HEK293 (cell line): ENCODE measurements at regions not wholly inside any gene's neighbourhood (a gene's known extent, or its start where the extent isn't known, plus 50 kb on each side); places are given as distances from the start of the nearest gene placed in this dataset.

Experiments used
- GFI1B ChIP-seq: fragments of 450-650 bp; formaldehyde crosslinking; IDR thresholded peaks from 2 replicates; pipeline ENCODE4 v1.5.1; 2016; ENCODE audit warnings: missing biosample characterization, missing genetic modification characterization
- GLIS2 ChIP-seq: fragments of 450-650 bp; formaldehyde crosslinking; IDR thresholded peaks from 2 replicates; pipeline ENCODE4 v1.5.1; 2016; ENCODE audit warnings: missing biosample characterization, missing genetic modification characterization
- MYNN ChIP-seq: fragments of 450-650 bp; formaldehyde crosslinking; IDR thresholded peaks from 2 replicates; pipeline ENCODE4 v1.5.1; 2016; ENCODE audit warnings: missing biosample characterization, missing genetic modification characterization, borderline replicate concordance
- OVOL3 ChIP-seq: fragments of 450-650 bp; formaldehyde crosslinking; IDR thresholded peaks from 2 replicates; pipeline ENCODE4 v1.5.1; 2016; ENCODE audit warnings: missing biosample characterization, missing genetic modification characterization
- YY2 ChIP-seq: fragments of 450-650 bp; formaldehyde crosslinking; IDR thresholded peaks from 2 replicates; pipeline ENCODE4 v1.5.1; 2016; ENCODE audit warnings: missing biosample characterization, missing genetic modification characterization
- ZBTB21 ChIP-seq: fragments of 450-650 bp; formaldehyde crosslinking; IDR thresholded peaks from 2 replicates; pipeline ENCODE4 v1.5.1; 2017; ENCODE audit warnings: missing biosample characterization, missing genetic modification characterization
- ZBTB8A ChIP-seq: fragments of 450-650 bp; formaldehyde crosslinking; IDR thresholded peaks from 2 replicates; pipeline ENCODE4 v1.5.1; 2016; ENCODE audit warnings: missing biosample characterization, missing genetic modification characterization
- ZEB2 ChIP-seq: fragments of 450-650 bp; formaldehyde crosslinking; IDR thresholded peaks from 2 replicates; pipeline ENCODE4 v1.5.1; 2016; ENCODE audit warnings: missing biosample characterization, missing genetic modification characterization
- ZNF10 ChIP-seq: fragments of 450-650 bp; formaldehyde crosslinking; IDR thresholded peaks from 2 replicates; pipeline ENCODE4 v1.5.1; 2017; ENCODE audit warnings: missing biosample characterization, missing genetic modification characterization
- ZNF112 ChIP-seq: fragments of 450-650 bp; formaldehyde crosslinking; IDR thresholded peaks from 2 replicates; pipeline ENCODE4 v1.5.0; 2017; ENCODE audit warnings: missing biosample characterization, missing genetic modification characterization
- ZNF121 ChIP-seq: fragments of 450-650 bp; formaldehyde crosslinking; IDR thresholded peaks from 2 replicates; pipeline ENCODE4 v1.5.1; 2016; ENCODE audit warnings: missing biosample characterization, missing genetic modification characterization
- ZNF146 ChIP-seq: fragments of 450-650 bp; formaldehyde crosslinking; IDR thresholded peaks from 2 replicates; pipeline ENCODE4 v1.5.1; 2016; ENCODE audit warnings: missing biosample characterization, missing genetic modification characterization
- ZNF157 ChIP-seq: fragments of 450-650 bp; formaldehyde crosslinking; IDR thresholded peaks from 2 replicates; pipeline ENCODE4 v1.5.1; 2016; ENCODE audit warnings: missing biosample characterization, missing genetic modification characterization
- ZNF16 ChIP-seq: fragments of 450-650 bp; formaldehyde crosslinking; IDR thresholded peaks from 2 replicates; pipeline ENCODE4 v1.5.1; 2016; ENCODE audit warnings: low read depth, missing biosample characterization, missing genetic modification characterization
- ZNF184 ChIP-seq: fragments of 450-650 bp; IDR thresholded peaks from 2 replicates; pipeline ENCODE4 v1.5.1; 2018; ENCODE audit warnings: missing biosample characterization, mild to moderate bottlenecking, missing genetic modification characterization
- ZNF2 ChIP-seq: fragments of 450-650 bp; formaldehyde crosslinking; IDR thresholded peaks from 2 replicates; pipeline ENCODE4 v1.5.1; 2016; ENCODE audit warnings: missing biosample characterization, missing genetic modification characterization
- ZNF221 ChIP-seq: fragments of 450-650 bp; formaldehyde crosslinking; IDR thresholded peaks from 2 replicates; pipeline ENCODE4 v1.5.1; 2017; ENCODE audit warnings: missing biosample characterization, missing genetic modification characterization, borderline replicate concordance
- ZNF239 ChIP-seq: fragments of 450-650 bp; formaldehyde crosslinking; IDR thresholded peaks from 2 replicates; pipeline ENCODE4 v1.5.1; 2016; ENCODE audit warnings: missing biosample characterization, missing genetic modification characterization
- ZNF48 ChIP-seq: fragments of 450-650 bp; formaldehyde crosslinking; IDR thresholded peaks from 2 replicates; pipeline ENCODE4 v1.5.1; 2016; ENCODE audit warnings: missing biosample characterization, missing genetic modification characterization
- ZNF488 ChIP-seq: fragments of 450-650 bp; formaldehyde crosslinking; IDR thresholded peaks from 2 replicates; pipeline ENCODE4 v1.5.1; 2016; ENCODE audit warnings: missing biosample characterization, missing genetic modification characterization
- ZNF548 ChIP-seq: fragments of 450-650 bp; formaldehyde crosslinking; IDR thresholded peaks from 2 replicates; pipeline ENCODE4 v1.5.1; 2016; ENCODE audit warnings: missing biosample characterization, missing genetic modification characterization
- ZNF626 ChIP-seq: fragments of 450-650 bp; sonication (Bioruptor Pico); formaldehyde crosslinking; IDR thresholded peaks from 2 replicates; pipeline ENCODE4 v1.5.1; 2018; ENCODE audit warnings: missing biosample characterization, missing genetic modification characterization, inconsistent platforms
- ZNF639 ChIP-seq: fragments of 450-650 bp; formaldehyde crosslinking; IDR thresholded peaks from 2 replicates; pipeline ENCODE4 v1.5.1; 2016; ENCODE audit warnings: missing biosample characterization, missing genetic modification characterization
- ZNF664 ChIP-seq: fragments of 450-650 bp; formaldehyde crosslinking; IDR thresholded peaks from 2 replicates; pipeline ENCODE4 v1.5.1; 2016; ENCODE audit warnings: missing biosample characterization, missing genetic modification characterization
- ZNF692 ChIP-seq: fragments of 450-650 bp; formaldehyde crosslinking; IDR thresholded peaks from 2 replicates; pipeline ENCODE4 v1.5.1; 2016; ENCODE audit warnings: missing biosample characterization, missing genetic modification characterization
- ZNF707 ChIP-seq: fragments of 450-650 bp; formaldehyde crosslinking; IDR thresholded peaks from 2 replicates; pipeline ENCODE4 v1.5.1; 2016; ENCODE audit warnings: missing biosample characterization, missing genetic modification characterization
- ZNF776 ChIP-seq: fragments of 450-650 bp; formaldehyde crosslinking; IDR thresholded peaks from 2 replicates; pipeline ENCODE4 v1.5.0; 2017; ENCODE audit warnings: missing biosample characterization, missing genetic modification characterization, borderline replicate concordance
- ZNF777 ChIP-seq: fragments of 450-650 bp; formaldehyde crosslinking; IDR thresholded peaks from 2 replicates; pipeline ENCODE4 v1.5.1; 2017; ENCODE audit warnings: missing biosample characterization, missing genetic modification characterization, borderline replicate concordance
- ZNF791 ChIP-seq: fragments of 450-650 bp; formaldehyde crosslinking; IDR thresholded peaks from 2 replicates; pipeline ENCODE4 v1.5.1; 2016; ENCODE audit warnings: missing biosample characterization, missing genetic modification characterization
- ZSCAN16 ChIP-seq: fragments of 450-650 bp; formaldehyde crosslinking; IDR thresholded peaks from 2 replicates; pipeline ENCODE4 v1.5.1; 2016; ENCODE audit warnings: missing biosample characterization, missing genetic modification characterization
- ZSCAN30 ChIP-seq: fragments of 450-650 bp; IDR thresholded peaks from 2 replicates; pipeline ENCODE4 v1.5.1; 2018; ENCODE audit warnings: missing biosample characterization, mild to moderate bottlenecking, missing genetic modification characterization, moderate library complexity
- TF ChIP-seq, protein P1 (sequence below): fragments of 450-650 bp; formaldehyde crosslinking; IDR thresholded peaks from 2 replicates; pipeline ENCODE4 v1.5.1; 2016; ENCODE audit warnings: missing biosample characterization, missing genetic modification characterization
- TF ChIP-seq, protein P2 (sequence below): sonication (generic); formaldehyde crosslinking; IDR thresholded peaks from 2 replicates; pipeline ENCODE4 v1.8.1; 2022; ENCODE audit warnings: mild to moderate bottlenecking, moderate library complexity, missing genetic modification reagents
- TF ChIP-seq, protein P3 (sequence below): fragments of 450-650 bp; formaldehyde crosslinking; IDR thresholded peaks from 2 replicates; pipeline ENCODE4 v1.5.1; 2016; ENCODE audit warnings: missing biosample characterization, missing genetic modification characterization, low read depth

DNA sequence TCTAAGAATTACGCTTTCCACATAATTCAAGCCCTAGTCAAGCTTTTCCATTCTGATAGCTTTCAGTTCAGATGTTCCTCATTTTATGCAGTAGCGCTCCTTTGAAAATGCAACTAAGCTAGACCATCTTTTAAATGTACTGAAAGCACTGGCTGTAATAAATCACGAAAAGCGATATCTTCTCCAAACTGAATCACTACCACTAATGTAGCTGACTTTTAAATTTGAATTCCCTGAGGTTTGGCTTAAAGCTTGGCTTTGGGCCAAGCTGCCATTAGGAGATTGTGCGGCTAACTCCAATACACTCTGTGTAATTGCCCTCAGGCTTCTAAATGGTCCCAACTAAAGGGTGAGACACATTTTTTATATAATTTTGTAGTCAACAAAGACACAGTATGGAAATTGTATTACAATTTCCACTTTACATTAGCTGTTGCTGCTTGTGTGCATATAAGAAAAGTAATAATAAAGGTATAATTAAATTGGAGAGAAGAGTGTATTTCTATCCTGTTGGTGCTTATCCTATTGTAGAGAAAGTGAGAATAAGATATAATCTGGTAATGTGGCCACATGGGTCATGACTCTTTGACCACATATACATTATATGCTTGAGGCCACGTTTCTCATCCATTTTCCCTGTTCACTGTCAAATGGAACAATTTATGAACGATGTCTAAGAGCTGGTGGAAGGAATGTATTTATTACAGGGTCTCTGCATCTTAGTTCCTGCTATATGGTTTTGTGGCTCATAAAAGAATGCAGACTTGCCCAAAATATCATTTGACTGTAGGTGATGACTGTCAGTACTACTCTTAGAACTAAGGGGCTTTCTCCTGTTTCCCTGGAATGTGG, 118.7 kb upstream of the TAF11L2 start (continued):
- TF ChIP-seq ZNF692 (tag by site-specific recombination) (0 out of 2 replicates have a peak, but pooled peaks have one; percentile 16), ZEB2 (tag by site-specific recombination) (peak; percentile 83), ZSCAN16 (tag by site-specific recombination) (0 out of 2 replicates have a peak, but pooled peaks have one; percentile 70), GLIS2 (no peak), ZBTB8A (tag by site-specific recombination) (peak; percentile 43; the same call in 1 of the 2 replicates), YY2 (tag by site-specific recombination) (no peak), ZNF548 (tag by site-specific recombination) (no peak), ZNF16 (tag by site-specific recombination) (no peak), ZNF239 (tag by site-specific recombination) (no peak), ZNF112 (tag by site-specific recombination) (no peak), ZSCAN30 (0 out of 2 replicates have a peak, but pooled peaks have one; percentile 17), ZNF184 (peak; percentile 92), ZBTB21 (no peak), ZNF626 (tag by site-specific recombination) (no peak), GFI1B (tag by site-specific recombination) (peak; percentile 91), ZNF48 (tag by site-specific recombination) (no peak), ZNF664 (tag by site-specific recombination) (no peak), ZNF707 (no peak), ZNF791 (tag by site-specific recombination) (no peak), MYNN (tag by site-specific recombination) (peak; percentile 85), OVOL3 (peak; percentile 81; the same call in 1 of the 2 replicates), ZNF776 (no peak), ZNF488 (tag by site-specific recombination) (no peak), ZNF157 (tag by site-specific recombination) (no peak), ZNF777 (tag by site-specific recombination) (no peak), ZNF146 (tag by site-specific recombination) (no peak), ZNF121 (no peak), ZNF2 (tag by site-specific recombination) (no peak), ZNF639 (tag by site-specific recombination) (0 out of 2 replicates have a peak, but pooled peaks have one; percentile 35), ZNF221 (no peak), ZNF10 (tag by site-specific recombination) (no peak)
- TF ChIP-seq, protein P1, sequence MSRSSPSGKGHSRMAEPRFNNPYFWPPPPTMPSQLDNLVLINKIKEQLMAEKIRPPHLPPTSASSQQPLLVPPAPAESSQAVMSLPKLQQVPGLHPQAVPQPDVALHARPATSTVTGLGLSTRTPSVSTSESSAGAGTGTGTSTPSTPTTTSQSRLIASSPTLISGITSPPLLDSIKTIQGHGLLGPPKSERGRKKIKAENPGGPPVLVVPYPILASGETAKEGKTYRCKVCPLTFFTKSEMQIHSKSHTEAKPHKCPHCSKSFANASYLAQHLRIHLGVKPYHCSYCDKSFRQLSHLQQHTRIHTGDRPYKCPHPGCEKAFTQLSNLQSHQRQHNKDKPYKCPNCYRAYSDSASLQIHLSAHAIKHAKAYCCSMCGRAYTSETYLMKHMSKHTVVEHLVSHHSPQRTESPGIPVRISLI (tag by site-specific recombination): no peak; the same call in 1 of the 2 replicates
- TF ChIP-seq, protein P2, sequence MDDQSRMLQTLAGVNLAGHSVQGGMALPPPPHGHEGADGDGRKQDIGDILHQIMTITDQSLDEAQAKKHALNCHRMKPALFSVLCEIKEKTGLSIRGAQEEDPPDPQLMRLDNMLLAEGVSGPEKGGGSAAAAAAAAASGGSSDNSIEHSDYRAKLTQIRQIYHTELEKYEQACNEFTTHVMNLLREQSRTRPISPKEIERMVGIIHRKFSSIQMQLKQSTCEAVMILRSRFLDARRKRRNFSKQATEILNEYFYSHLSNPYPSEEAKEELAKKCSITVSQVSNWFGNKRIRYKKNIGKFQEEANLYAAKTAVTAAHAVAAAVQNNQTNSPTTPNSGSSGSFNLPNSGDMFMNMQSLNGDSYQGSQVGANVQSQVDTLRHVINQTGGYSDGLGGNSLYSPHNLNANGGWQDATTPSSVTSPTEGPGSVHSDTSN (CRISPR knock-in tag): no peak
- TF ChIP-seq, protein P3, sequence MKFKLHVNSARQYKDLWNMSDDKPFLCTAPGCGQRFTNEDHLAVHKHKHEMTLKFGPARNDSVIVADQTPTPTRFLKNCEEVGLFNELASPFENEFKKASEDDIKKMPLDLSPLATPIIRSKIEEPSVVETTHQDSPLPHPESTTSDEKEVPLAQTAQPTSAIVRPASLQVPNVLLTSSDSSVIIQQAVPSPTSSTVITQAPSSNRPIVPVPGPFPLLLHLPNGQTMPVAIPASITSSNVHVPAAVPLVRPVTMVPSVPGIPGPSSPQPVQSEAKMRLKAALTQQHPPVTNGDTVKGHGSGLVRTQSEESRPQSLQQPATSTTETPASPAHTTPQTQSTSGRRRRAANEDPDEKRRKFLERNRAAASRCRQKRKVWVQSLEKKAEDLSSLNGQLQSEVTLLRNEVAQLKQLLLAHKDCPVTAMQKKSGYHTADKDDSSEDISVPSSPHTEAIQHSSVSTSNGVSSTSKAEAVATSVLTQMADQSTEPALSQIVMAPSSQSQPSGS (tag by site-specific recombination): 0 out of 2 replicates have a peak, but pooled peaks have one; percentile 2
